NCI-H2196 (cell line): ENCODE measurements at regions not wholly inside any gene's neighbourhood (a gene's known extent, or its start where the extent isn't known, plus 50 kb on each side); places are given as distances from the start of the nearest gene placed in this dataset.

Experiments used
- DNase-seq: peaks from one replicate; lab custom pipeline; 2025; ENCODE audit not compliant: unreplicated experiment; lab: John Stamatoyannopoulos, UW

DNA sequence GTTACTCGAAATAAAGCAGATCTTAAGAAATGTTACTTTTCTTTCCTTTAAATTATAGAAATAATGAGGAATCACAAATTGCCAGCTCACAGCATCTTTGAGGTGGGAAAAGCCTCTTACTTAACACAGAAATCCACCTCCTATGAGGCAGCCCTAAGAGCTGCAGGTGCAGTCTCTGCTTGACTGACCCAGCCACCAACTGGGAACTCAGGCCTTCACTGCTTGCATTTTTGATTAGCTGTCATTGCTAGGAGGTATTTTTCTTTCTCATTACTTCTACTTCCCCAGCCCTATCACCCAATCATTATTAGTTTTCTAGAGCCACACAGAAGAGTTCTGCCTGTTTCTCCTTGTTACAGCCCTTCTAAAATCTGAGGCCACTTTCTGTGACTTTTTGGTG is 416.5 kb upstream of the KLF4 start:
- no peak for DNase-seq

DNA sequence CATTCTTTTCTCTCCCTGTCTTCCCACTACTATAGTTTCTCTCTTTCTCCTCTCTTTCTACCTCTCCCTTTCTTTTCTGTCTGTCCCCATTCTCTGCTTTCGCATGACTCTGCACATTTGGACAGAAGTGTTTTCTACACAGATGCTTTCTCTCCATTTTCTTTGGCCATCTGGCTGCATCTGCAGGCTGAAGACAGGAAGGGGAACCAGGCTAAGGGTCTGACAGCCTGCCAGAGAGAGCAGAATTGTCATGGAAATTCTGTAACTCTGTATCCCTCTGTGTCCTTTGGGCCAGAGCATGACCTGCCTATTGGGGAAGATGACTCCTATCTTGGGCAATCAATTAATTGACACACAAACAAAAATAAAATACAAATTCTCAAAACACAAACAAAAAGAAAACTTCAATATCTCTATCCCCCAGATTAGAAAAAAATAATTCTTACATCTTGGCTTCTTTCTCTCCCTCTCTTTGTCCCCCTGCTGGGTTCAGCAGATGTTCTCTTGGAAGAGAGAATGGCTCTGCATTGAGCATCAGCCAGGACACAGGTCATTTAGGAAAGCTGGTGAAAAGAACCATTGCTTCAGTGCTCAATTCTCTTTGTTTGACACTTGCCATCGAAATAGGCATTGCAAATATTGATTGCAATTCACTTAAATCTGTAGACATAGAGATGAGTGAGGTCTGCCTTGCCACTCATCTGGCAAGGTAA is 415.9 kb upstream of the KLF4 start:
- DNase-seq: no peak

DNA sequence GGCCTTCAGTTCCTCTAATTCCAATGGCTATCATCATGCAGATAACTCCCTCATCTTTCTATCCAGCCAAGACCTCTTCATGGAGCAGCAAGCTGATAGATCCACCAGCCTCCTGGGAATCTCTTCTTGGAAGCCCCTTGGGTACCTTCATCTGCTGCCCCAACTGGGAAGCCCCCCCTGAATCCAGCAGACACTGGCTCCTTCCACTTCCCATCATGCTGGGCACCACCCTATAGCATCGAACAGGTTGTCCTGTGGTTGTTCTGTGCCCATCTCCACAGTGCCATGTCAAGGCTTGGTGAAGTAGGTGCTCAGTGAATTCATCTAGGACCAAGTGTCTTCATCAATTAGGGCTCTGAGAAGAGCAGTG is 410.4 kb upstream of the KLF4 start:
- no peak for DNase-seq

- no peak for DNase-seq
Measured at GRCh38 chr9:107898761-107899160, 409.2 kb upstream of the KLF4 start.

DNA sequence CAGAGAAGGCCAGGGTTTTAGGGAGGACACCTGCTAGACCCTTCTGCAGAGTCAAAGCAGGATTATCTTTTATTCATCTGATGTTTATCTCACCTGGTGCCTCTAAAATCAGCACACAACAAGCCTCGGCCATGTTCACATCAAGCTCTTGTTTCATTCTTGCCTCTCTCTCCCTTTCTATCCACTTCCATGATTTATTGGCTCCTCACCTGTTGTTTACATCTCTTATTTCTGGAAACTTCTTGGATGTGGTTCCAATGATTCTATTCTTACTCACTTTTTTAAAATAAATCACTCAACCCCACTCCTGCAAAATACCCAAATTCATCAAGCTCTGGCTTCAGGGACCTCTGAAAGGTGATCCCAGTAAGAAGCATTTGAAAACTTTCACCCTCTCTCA is 407.0 kb upstream of the KLF4 start:
- no peak for DNase-seq

GRCh38 chr9:107895501-107896001 is 406.0 kb upstream of the KLF4 start:
- no peak for DNase-seq

DNA sequence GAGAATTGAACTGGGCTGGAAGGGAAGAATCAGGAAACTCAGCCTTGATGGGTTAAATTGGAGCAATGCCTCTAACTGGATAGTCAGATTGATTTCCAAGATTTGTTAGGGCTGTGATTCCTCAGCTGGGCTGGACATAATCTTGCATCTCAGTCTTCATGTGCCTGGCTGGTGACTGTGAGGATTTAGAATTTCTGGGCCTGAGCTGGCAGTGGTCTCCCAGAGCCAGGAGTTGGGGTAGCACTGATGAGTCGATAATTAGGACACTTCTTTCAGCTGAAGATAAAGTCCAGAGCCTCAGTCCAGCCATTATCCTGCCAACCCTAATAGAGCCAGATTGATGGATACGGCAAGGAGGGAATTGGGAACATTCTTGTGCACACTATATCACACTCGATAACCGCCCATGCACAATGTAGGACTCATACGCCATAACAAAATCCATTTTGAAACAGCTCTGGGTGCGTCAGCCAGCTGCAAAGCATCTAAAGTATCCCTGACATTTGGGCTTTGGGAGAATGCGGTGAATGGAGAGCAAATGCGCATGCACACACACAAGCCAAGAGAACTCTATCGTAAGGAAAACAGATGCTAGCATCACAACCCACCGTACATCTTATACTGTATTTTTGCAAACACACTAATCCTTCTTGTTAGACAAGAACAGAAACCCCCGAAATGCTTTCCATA is 405.1 kb upstream of the KLF4 start:
- DNase-seq: no peak

- no peak for DNase-seq
Measured at GRCh38 chr9:107890921-107891465, 401.4 kb upstream of the KLF4 start.

DNA sequence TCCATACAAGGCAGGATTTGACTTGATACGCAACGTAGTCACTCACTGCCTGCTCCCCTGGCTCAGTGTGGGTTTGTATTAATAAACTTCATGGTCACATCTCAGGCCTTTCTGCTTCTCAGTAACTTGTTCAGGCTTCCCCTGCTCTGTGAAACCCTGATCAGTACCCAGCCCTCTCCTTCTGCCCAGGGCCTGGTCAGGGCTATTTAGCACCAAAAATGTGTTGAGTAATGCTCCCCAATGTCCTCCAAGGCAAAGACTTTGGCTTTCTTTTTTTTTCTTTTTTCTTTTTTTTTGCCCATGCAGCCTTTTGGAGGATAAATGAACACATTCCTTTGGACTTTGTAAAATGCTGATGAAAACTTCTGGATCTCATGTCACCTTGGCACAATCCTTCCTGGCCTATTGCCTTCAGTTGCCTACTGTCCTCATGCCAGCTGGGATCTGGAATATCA is 399.2 kb upstream of the KLF4 start:
- DNase-seq: no peak

- no peak for DNase-seq
Measured at GRCh38 chr9:107886826-107887225, 397.3 kb upstream of the KLF4 start.

DNA sequence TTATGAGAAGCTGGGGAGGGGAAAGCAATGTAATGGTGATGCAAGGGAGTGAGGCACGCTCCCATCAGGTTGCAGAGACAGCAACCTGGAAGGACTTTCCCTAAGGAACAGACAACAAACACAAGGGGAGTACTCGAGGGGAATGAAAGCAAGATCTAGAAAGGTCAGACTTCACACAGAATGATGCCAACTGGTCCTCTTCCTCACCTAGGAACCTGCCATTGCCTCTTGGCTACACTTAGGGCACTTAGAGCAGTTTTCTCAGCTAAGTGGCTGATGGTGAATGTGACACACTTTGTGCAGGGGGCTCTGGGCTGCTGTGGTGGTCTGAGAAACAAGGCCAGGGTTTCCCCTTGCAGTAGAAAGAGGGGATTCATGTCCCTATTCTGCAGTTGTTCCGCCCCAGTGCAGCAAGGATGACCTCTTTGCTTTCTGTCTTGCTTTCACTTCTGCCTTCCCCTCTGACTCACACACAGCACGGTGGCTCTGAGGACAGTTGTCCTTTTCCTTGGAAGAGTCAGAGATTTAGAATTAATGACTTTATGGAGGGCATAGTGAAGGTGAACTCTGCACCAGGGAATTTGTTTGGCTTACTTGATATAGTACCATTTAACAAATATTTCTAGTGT is 394.0 kb upstream of the KLF4 start:
- DNase-seq: no peak

- DNase-seq: no peak
Measured at GRCh38 chr9:107881626-107882300, 392.2 kb upstream of the KLF4 start.

GRCh38 chr9:107878462-107878861 is 388.9 kb upstream of the KLF4 start:
- no peak for DNase-seq

DNA sequence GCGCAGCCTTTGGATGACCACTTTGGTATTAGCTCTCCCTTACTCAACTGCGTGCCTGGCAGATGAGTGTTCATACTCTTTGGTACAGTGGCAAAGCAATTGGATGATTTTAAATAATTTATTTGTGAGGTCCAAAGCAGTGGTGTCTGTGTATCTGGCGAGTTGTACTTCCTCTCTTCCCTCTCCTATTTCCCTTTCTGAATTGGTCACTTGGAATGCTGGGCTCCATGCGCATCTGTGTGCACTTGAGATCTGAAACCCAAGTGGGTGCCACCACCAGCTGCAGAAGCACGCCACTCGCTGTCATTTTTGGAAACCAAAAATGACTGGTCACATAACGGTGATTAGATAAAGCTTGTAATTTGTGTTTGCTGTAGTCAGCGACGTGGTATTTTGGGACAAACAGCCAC is 386.0 kb upstream of the KLF4 start:
- no peak for DNase-seq

DNA sequence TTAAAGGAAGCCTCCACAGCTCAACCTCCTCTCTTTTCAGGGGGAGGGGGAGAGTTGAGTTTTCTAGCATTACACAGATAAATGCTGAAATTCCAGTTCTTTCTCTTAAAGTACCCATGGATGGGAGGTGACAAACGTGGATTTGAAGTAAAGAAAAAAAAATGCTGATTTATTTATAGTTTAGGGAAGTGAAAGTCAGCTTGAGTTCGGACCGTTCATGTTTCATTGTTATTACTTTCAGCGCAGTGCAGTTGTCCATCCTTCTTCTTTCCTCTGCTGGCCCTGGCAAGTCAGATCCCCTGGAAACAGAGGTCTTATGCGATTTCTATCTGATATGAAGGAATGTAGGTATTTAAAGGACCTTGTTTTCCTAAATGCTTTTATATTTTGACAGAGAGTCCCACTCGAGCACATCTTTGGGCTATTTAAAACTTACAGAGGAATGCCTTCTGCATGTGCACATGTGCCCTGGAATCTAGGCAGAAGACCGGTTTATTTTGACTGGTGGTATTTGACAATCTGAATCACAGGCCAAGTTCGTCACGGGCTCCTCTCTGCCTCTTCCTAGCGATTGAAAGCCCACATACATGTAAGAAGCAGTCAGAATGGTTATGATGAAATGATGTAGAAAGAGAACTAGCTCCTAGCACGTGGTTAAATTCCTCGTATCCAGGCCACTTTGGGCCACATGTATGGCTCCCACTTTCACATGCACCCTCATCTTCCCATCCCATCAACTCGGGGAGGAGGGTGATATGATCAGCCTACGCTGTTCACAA is 385.2 kb upstream of the KLF4 start:
- DNase-seq: no peak

GRCh38 chr9:107874137-107874536 is 384.6 kb upstream of the KLF4 start:
- DNase-seq: no peak

GRCh38 chr9:107872457-107873192 is 383.1 kb upstream of the KLF4 start:
- no peak for DNase-seq

DNA sequence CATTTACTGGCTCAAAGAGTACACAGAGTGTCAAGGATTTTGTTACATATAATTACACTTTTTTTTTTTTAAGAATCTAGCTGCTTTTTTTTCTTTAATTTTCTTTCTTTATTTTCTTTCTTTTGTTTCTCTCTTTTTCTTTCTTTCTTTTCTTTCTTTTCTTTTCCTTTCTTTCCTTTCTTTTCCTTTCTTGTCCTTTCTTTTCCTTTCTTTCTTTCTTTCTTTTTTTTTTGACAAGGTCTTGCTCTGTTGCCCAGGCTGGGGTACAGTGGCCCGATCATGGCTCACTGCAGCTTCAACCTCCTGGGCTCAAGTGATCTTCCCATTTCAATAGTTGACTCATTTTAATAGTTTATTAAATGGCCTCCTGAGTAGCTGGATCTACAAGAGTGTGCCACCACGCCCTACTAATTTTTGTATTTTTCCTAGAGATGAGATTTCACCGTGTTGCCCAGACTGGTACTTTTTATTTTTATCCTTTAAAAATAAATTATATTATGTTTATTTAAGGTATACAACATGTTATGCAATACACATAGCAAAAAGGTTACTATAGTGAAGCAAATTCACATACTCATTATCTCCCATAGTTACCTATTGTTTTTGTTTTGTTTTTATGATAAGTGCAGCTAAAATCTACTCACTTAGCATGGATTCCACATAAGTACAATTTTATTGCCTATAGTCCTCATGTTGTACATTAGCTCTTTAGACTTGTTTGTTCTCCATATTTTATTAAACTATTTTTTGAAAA is 381.5 kb upstream of the KLF4 start:
- DNase-seq: no peak

- DNase-seq: no peak
Measured at GRCh38 chr9:107870221-107870620, 380.7 kb upstream of the KLF4 start.
